ENCODE measurements at regions not wholly inside any gene's neighbourhood (a gene's known extent, or its start where the extent isn't known, plus 50 kb on each side); places are given as distances from the start of the nearest gene placed in this dataset.

DNA sequence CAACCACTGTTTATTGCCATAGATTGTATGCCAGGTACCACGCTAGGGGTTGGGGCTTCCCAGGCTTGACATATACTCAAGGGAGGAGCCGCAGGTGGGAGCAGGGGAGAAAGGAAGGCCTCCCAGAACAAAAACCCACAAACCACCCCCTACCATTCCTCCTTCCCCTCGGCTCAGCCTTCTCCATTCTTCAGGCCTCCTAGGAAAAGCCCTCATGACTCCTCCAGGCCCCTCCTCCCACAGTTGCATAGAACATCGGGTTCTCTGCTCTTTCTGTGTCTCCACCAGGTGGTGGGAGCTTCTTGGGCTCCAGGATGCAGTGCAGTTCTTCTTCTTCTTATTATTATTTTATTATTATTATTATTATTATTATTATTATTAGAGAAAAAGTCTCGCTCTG lies 80.3 kb downstream of the ZFP36L2 start:
- TF ChIP-seq POLR2AphosphoS5 (IDR thresholded peaks at IDR 0.05; ENCODE audit: low read depth) (no peak), SPI1 (IDR thresholded peaks at IDR 0.05; ENCODE audit: borderline replicate concordance, low read depth) (no peak), GABPA (IDR thresholded peaks at IDR 0.05; ENCODE audit: low read depth) (no peak)
- TF ChIP-seq, protein P1, sequence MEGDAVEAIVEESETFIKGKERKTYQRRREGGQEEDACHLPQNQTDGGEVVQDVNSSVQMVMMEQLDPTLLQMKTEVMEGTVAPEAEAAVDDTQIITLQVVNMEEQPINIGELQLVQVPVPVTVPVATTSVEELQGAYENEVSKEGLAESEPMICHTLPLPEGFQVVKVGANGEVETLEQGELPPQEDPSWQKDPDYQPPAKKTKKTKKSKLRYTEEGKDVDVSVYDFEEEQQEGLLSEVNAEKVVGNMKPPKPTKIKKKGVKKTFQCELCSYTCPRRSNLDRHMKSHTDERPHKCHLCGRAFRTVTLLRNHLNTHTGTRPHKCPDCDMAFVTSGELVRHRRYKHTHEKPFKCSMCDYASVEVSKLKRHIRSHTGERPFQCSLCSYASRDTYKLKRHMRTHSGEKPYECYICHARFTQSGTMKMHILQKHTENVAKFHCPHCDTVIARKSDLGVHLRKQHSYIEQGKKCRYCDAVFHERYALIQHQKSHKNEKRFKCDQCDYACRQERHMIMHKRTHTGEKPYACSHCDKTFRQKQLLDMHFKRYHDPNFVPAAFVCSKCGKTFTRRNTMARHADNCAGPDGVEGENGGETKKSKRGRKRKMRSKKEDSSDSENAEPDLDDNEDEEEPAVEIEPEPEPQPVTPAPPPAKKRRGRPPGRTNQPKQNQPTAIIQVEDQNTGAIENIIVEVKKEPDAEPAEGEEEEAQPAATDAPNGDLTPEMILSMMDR (IDR thresholded peaks at IDR 0.05; ENCODE audit: insufficient read depth, low read length), result no peak
- TF ChIP-seq, protein P2, sequence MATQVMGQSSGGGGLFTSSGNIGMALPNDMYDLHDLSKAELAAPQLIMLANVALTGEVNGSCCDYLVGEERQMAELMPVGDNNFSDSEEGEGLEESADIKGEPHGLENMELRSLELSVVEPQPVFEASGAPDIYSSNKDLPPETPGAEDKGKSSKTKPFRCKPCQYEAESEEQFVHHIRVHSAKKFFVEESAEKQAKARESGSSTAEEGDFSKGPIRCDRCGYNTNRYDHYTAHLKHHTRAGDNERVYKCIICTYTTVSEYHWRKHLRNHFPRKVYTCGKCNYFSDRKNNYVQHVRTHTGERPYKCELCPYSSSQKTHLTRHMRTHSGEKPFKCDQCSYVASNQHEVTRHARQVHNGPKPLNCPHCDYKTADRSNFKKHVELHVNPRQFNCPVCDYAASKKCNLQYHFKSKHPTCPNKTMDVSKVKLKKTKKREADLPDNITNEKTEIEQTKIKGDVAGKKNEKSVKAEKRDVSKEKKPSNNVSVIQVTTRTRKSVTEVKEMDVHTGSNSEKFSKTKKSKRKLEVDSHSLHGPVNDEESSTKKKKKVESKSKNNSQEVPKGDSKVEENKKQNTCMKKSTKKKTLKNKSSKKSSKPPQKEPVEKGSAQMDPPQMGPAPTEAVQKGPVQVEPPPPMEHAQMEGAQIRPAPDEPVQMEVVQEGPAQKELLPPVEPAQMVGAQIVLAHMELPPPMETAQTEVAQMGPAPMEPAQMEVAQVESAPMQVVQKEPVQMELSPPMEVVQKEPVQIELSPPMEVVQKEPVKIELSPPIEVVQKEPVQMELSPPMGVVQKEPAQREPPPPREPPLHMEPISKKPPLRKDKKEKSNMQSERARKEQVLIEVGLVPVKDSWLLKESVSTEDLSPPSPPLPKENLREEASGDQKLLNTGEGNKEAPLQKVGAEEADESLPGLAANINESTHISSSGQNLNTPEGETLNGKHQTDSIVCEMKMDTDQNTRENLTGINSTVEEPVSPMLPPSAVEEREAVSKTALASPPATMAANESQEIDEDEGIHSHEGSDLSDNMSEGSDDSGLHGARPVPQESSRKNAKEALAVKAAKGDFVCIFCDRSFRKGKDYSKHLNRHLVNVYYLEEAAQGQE (IDR thresholded peaks at IDR 0.05; ENCODE audit: insufficient replicate concordance, low read depth), result no peak
